Hepatocyte (in vitro differentiated cells): ENCODE measurements at regions not wholly inside any gene's neighbourhood (a gene's known extent, or its start where the extent isn't known, plus 50 kb on each side); places are given as distances from the start of the nearest gene placed in this dataset.

ENCODE experiments used
- EZH2 ChIP-seq: fragments of 200-600 bp; sonication (generic); IDR thresholded peaks from 2 replicates; pipeline ENCODE4 v1.6.1; 2016; ENCODE audit warnings: antibody characterized with exemption, mild to moderate bottlenecking, borderline replicate concordance
- TF ChIP-seq, protein P1 (sequence below): fragments of 200-600 bp; sonication (generic); IDR thresholded peaks from 2 replicates; pipeline ENCODE4 v1.5.1; 2016; ENCODE audit warnings: antibody characterized with exemption, mild to moderate bottlenecking; ENCODE audit not compliant: poor library complexity

DNA sequence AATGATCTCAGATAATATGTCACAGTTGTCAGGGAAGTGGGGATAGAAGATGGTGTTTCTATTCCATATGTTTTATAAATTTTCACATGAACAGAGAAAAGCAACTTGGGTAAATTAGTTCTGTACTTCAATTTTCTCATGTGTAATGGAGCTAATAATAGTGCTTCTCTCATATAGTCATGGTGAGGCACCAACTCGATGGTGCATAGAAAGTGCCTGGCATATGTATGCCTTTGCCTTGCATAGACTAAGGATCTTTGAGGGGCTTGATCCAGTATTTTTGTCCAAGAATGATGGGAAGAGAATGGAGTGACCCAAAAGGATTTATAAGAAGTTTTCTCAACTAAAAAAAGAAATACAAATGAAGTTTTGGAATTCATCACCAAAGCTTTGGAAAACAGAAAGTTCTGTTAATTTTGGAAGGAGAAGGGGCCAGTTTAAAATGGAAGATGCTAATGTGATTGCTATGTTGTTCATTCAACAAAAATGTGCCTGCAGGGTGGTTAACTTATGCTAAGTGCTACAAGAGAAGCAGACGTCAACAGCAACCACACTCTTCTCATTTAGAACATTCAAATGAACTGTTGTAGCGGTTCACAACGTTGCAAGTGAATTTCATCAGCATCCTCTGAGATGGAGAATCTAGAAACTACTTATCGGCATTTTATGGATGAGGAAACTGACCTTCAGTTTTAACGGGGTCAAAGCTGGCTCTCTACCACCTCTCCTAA lies 86.1 kb downstream of the RTP4 start:
- TF ChIP-seq, protein P1, sequence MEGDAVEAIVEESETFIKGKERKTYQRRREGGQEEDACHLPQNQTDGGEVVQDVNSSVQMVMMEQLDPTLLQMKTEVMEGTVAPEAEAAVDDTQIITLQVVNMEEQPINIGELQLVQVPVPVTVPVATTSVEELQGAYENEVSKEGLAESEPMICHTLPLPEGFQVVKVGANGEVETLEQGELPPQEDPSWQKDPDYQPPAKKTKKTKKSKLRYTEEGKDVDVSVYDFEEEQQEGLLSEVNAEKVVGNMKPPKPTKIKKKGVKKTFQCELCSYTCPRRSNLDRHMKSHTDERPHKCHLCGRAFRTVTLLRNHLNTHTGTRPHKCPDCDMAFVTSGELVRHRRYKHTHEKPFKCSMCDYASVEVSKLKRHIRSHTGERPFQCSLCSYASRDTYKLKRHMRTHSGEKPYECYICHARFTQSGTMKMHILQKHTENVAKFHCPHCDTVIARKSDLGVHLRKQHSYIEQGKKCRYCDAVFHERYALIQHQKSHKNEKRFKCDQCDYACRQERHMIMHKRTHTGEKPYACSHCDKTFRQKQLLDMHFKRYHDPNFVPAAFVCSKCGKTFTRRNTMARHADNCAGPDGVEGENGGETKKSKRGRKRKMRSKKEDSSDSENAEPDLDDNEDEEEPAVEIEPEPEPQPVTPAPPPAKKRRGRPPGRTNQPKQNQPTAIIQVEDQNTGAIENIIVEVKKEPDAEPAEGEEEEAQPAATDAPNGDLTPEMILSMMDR = no peak
- TF ChIP-seq EZH2 = no peak
